HepG2 (cell line): ENCODE measurements at regions not wholly inside any gene's neighbourhood (a gene's known extent, or its start where the extent isn't known, plus 50 kb on each side); places are given as distances from the start of the nearest gene placed in this dataset.

Source experiments
- ATAC-seq: fragments of 200-7000 bp; cut with Tn5 transposase; 3 replicates; pipeline ENCODE4 v1.9.1; 2020; ENCODE audit warnings: mild to moderate bottlenecking, moderate library complexity
- BruUV-seq: library from RNA; stranded (reverse); fragments of 400-500 nt; replicated peaks from 2 replicates; lab custom pipeline; 2021; lab: Mats Ljungman, UMichigan
- CTCF ChIA-PET: fragments of 300-600 bp; formaldehyde crosslinking; extraction: SDS; loops from one replicate; lab custom pipeline; 2021; ENCODE audit warnings: low total read pairs, inconsistent platforms, low intra/inter-chr PET ratio; lab: Yijun Ruan, JAX
- POLR2A ChIA-PET: fragments of 350-600 bp; sonication (Branson Sonifier 250); formaldehyde crosslinking; loops from one replicate; lab custom pipeline; 2020; ENCODE audit warnings: antibody characterized with exemption, inconsistent platforms; lab: Yijun Ruan, JAX
- DNase-seq: peaks from one replicate; pipeline ENCODE4 v3.0.0-alpha.2; 2015; ENCODE audit warnings: low spot score
- FAIRE-seq: peaks from 3 replicates; lab custom pipeline; 2011; peaks lifted over from hg19 to GRCh38; lab: Jason Lieb, UNC
- H2AFZ ChIP-seq: one replicate; pipeline ENCODE4 v1.6.1; 2011; ENCODE audit warnings: low read length, inconsistent platforms
- H3K27ac ChIP-seq: fragments of 300-600 bp; 3 replicates; pipeline ENCODE4 v1.8.0; 2011; ENCODE audit warnings: mixed run types, mild to moderate bottlenecking, mixed read lengths, low read length, inconsistent platforms; ENCODE audit not compliant: insufficient read depth; ENCODE audit errors: extremely low read length
- H3K27me3 ChIP-seq, 2 experiments: fragments of 200-600 bp in 1 of 2; 2 replicates in 1 of 2; 3 replicates in 1 of 2; pipeline versions ENCODE4 v1.6.0 to v1.8.0; 2011; ENCODE audit warnings: low read length in 2 of 2, mild to moderate bottlenecking in 2 of 2, moderate library complexity in 2 of 2, inconsistent platforms in 1 of 2; ENCODE audit not compliant: insufficient read depth in 2 of 2, control insufficient read depth in 1 of 2
- H3K36me3 ChIP-seq, 2 experiments: fragments of 200-600 bp in 1 of 2; replicated peaks in 1 of 2; 2 replicates in 1 of 2; 3 replicates in 1 of 2; pipeline versions ENCODE4 v1.5.1 to v1.8.0; 2011; ENCODE audit warnings: low read length in 2 of 2, inconsistent platforms in 1 of 2; ENCODE audit not compliant: insufficient read depth in 2 of 2, control insufficient read depth in 1 of 2
- H3K4me1 ChIP-seq: 2 replicates; pipeline ENCODE4 v1.5.1; 2012; ENCODE audit warnings: low read length, inconsistent platforms; ENCODE audit not compliant: insufficient read depth
- H3K4me2 ChIP-seq: 2 replicates; pipeline ENCODE4 v1.6.0; 2011; ENCODE audit warnings: low read depth, low read length, inconsistent platforms
- H3K4me3 ChIP-seq, 3 experiments: fragments of 200-600 bp in 1 of 3; sonication (generic), shearing (Covaris generic) in 1 of 3; replicated peaks in 1 of 3; 2 replicates each; pipeline ENCODE4 v1.5.1; 2011 to 2016; ENCODE audit warnings: low read length in 3 of 3, inconsistent platforms in 2 of 3, low read depth in 2 of 3, mild to moderate bottlenecking in 2 of 3, control low read depth in 1 of 3, mixed read lengths in 1 of 3; ENCODE audit not compliant: insufficient read depth in 1 of 3
- H3K79me2 ChIP-seq: one replicate; pipeline ENCODE4 v1.6.1; 2011; ENCODE audit warnings: low read length, inconsistent platforms; ENCODE audit not compliant: insufficient read depth
- H3K9ac ChIP-seq: 2 replicates; pipeline ENCODE4 v1.6.0; 2011; ENCODE audit warnings: mild to moderate bottlenecking, low read depth, low read length, inconsistent platforms; ENCODE audit not compliant: insufficient read depth
- H3K9me3 ChIP-seq: 2 replicates; pipeline ENCODE4 v1.5.1; 2012; ENCODE audit warnings: mild to moderate bottlenecking, low read length
- H4K20me1 ChIP-seq: 2 replicates; pipeline ENCODE4 v1.6.0; 2011; ENCODE audit warnings: inconsistent platforms, mild to moderate bottlenecking, low read length, moderate library complexity; ENCODE audit not compliant: insufficient read depth
- CENPT ChIP-seq: sonication (generic); formaldehyde crosslinking; IDR thresholded peaks from 2 replicates; pipeline ENCODE4 v1.8.0; 2022; ENCODE audit warnings: low read depth, mild to moderate bottlenecking, moderate library complexity, missing genetic modification reagents
- MAFG ChIP-seq: sonication (generic); formaldehyde crosslinking; IDR thresholded peaks from 2 replicates; pipeline ENCODE4 v1.5.1; 2020; ENCODE audit warnings: mild to moderate bottlenecking, missing genetic modification reagents
- PCBP1 ChIP-seq: fragments of 200-400 bp; formaldehyde crosslinking; IDR thresholded peaks from 2 replicates; pipeline ENCODE4 v1.6.1; 2017; ENCODE audit warnings: mild to moderate bottlenecking, low read depth, low read length, borderline replicate concordance
- RORA ChIP-seq: sonication (generic); formaldehyde crosslinking; IDR thresholded peaks from 2 replicates; pipeline ENCODE4 v1.5.0; 2020; ENCODE audit warnings: mild to moderate bottlenecking, missing genetic modification reagents, moderate library complexity
- SIN3A ChIP-seq: IDR thresholded peaks from 2 replicates; pipeline ENCODE4 v1.6.1; 2011; ENCODE audit warnings: low read depth, mild to moderate bottlenecking, control low read depth, low read length, borderline replicate concordance
- TBX3 ChIP-seq: fragments of 450-650 bp; IDR thresholded peaks from 2 replicates; pipeline ENCODE4 v1.6.1; 2017; ENCODE audit warnings: antibody characterized with exemption, mild to moderate bottlenecking, inconsistent platforms, borderline replicate concordance
- ZBTB21 ChIP-seq: sonication (generic); formaldehyde crosslinking; IDR thresholded peaks from 2 replicates; pipeline ENCODE4 v1.4.0; 2020; ENCODE audit warnings: missing genetic modification reagents
- ZNF207 ChIP-seq: fragments of 450-650 bp; IDR thresholded peaks from 2 replicates; pipeline ENCODE4 v1.6.1; 2016; ENCODE audit warnings: antibody characterized with exemption, borderline replicate concordance
- ZNF264 ChIP-seq: sonication (generic); formaldehyde crosslinking; IDR thresholded peaks from 2 replicates; pipeline ENCODE4 v1.4.0; 2020; ENCODE audit warnings: missing genetic modification reagents
- ZNF335 ChIP-seq: sonication (generic); formaldehyde crosslinking; IDR thresholded peaks from 2 replicates; pipeline ENCODE4 v1.4.0; 2020; ENCODE audit warnings: missing genetic modification reagents
- WGBS: methylation state at CpG from one replicate; pipeline ENCODE4 v1.1.6; 2017; ENCODE audit warnings: low lambda C conversion rate; 5-methylcytosine and 5-hydroxymethylcytosine counted together
- in situ Hi-C: cut with HindIII; loops from 2 replicates; pipeline ENCODE4 v1.10.0; 2017; ENCODE audit warnings: low pct_unique_long_range_greater_than_20kb; ENCODE audit not compliant: extremely low pct_ligation_motif_present
- intact Hi-C: fragments of 100-400 bp; cut with micrococcal nuclease; formaldehyde crosslinking; loops from one replicate; pipeline ENCODE4 v1.10.0; 2022; ENCODE audit not compliant: unreplicated experiment
- TF ChIP-seq, protein P1 (sequence below): sonication (generic); formaldehyde crosslinking; IDR thresholded peaks from 2 replicates; pipeline ENCODE4 v1.8.0; 2022; ENCODE audit warnings: low read depth, missing genetic modification reagents
- TF ChIP-seq, protein P2 (sequence below): sonication (generic); IDR thresholded peaks from 2 replicates; pipeline ENCODE4 v1.6.1; 2016; ENCODE audit warnings: low read depth, borderline replicate concordance

DNA sequence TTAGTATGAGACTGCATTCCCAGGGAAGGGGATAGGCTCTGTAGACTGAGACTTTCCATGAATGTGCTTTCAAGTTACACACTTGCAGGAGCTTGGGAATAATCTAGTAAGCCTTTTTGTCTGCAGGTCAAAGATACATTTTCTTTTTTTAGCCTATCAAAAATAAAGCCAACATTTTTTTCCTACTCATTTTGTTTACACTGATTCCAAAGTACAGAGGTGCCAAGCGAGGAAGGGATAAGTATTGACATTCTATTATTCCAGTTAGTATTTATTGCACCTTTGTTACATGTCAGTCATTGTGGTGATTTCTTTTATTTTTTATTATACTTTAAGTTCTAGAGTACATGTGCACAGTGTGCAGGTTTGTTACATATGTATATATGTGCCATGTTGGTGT, 413.0 kb upstream of the CHORDC1 start (continued):
- TF ChIP-seq ZBTB21 (no peak), ZNF335 (CRISPR knock-in tag) (no peak), PCBP1 (no peak), ZNF207 (no peak), MAFG (CRISPR knock-in tag) (no peak), SIN3A (no peak), ZNF264 (CRISPR knock-in tag) (no peak)
- TF ChIP-seq, protein P1, sequence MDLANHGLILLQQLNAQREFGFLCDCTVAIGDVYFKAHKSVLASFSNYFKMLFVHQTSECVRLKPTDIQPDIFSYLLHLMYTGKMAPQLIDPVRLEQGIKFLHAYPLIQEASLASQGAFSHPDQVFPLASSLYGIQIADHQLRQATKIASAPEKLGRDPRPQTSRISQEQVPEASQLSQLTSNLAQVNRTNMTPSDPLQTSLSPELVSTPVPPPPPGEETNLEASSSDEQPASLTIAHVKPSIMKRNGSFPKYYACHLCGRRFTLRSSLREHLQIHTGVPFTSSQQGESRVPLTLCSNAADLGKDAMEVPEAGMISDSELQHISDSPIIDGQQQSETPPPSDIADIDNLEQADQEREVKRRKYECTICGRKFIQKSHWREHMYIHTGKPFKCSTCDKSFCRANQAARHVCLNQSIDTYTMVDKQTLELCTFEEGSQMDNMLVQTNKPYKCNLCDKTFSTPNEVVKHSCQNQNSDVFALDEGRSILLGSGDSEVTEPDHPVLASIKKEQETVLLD (CRISPR knock-in tag) = no peak

DNA sequence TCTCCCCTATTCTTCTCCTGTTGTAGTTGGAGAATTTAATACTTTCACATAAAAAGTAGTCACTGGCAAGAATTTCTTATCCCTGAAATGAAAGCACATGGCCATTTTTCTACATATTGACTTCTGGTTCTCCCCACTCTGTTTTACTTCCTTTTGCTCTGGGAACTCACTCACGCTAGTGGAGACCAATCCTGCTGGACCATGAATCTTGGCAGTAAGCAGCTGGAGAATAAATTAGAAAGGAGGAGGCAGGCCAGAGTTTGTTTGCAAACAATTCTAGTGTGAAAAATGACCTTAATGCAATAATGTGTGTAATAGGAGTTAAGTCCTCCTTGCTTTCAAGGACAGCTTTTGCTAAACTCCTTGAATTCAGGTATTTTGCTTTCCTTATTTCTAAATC, 412.3 kb upstream of the CHORDC1 start:
- CTCF ChIA-PET = no interaction called here
- ATAC-seq (no peak), FAIRE-seq (no peak), DNase-seq (no peak)
- Histone ChIP-seq H3K4me3 (no peak overlapping the region), H4K20me1 (no peaks in the 10 kb centered on the region), H3K4me2 (no peak overlapping the region), H3K4me1 (peaks cover 10% of the 10 kb centered on the region; the same call in 1 of the 2 replicates), H3K9me3 (peaks cover 8% of the 10 kb centered on the region; the same call in 1 of the 2 replicates), H2AFZ (no peak overlapping the region), H3K9ac (no peak overlapping the region), H3K27ac (no peak overlapping the region), H3K79me2 (no peaks in the 10 kb centered on the region), H3K27me3 (no peaks in the 10 kb centered on the region), H3K36me3 (no peaks in the 10 kb centered on the region)
- WGBS = 48% methylated on average over 1 of the region's 1 CpG
- TF ChIP-seq CENPT (CRISPR knock-in tag) = no peak
- no peak for TF ChIP-seq RORA (CRISPR knock-in tag)
- TF ChIP-seq, protein P2, sequence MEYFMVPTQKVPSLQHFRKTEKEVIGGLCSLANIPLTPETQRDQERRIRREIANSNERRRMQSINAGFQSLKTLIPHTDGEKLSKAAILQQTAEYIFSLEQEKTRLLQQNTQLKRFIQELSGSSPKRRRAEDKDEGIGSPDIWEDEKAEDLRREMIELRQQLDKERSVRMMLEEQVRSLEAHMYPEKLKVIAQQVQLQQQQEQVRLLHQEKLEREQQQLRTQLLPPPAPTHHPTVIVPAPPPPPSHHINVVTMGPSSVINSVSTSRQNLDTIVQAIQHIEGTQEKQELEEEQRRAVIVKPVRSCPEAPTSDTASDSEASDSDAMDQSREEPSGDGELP = no peak
- no peak for TF ChIP-seq TBX3
- in situ Hi-C loops = loop anchor here (10.0 kb wide), 1 partner anchor 60 kb away; no protein-coding TSS in a partner anchor
- BruUV-seq = no TSS peak
- POLR2A ChIA-PET = no interaction called here
- intact Hi-C loops = loop anchor here (10.0 kb wide), 1 partner anchor 610 kb away; no protein-coding TSS in a partner anchor
